Astrocyte of the cerebellum (primary cell): ENCODE measurements at regions not wholly inside any gene's neighbourhood (a gene's known extent, or its start where the extent isn't known, plus 50 kb on each side); places are given as distances from the start of the nearest gene placed in this dataset.

Source experiments
- DNase-seq: peaks from one replicate; pipeline ENCODE4 v3.0.0-alpha.2; 2011; ENCODE audit warnings: low read depth
- H3K4me3 ChIP-seq: 2 replicates; pipeline ENCODE4 v1.5.1; 2011; ENCODE audit warnings: mild to moderate bottlenecking, low read depth, low read length, moderate library complexity
- in situ Hi-C: cut with HindIII; loops from 2 replicates; pipeline ENCODE4 v1.10.0; 2017; ENCODE audit warnings: low sequenced_read_pairs
- TF ChIP-seq, protein P1 (sequence below): IDR thresholded peaks from 2 replicates; pipeline ENCODE4 v1.5.1; 2012; ENCODE audit warnings: low read length, low read depth, moderate library complexity, mild to moderate bottlenecking; ENCODE audit errors: missing control alignments

DNA sequence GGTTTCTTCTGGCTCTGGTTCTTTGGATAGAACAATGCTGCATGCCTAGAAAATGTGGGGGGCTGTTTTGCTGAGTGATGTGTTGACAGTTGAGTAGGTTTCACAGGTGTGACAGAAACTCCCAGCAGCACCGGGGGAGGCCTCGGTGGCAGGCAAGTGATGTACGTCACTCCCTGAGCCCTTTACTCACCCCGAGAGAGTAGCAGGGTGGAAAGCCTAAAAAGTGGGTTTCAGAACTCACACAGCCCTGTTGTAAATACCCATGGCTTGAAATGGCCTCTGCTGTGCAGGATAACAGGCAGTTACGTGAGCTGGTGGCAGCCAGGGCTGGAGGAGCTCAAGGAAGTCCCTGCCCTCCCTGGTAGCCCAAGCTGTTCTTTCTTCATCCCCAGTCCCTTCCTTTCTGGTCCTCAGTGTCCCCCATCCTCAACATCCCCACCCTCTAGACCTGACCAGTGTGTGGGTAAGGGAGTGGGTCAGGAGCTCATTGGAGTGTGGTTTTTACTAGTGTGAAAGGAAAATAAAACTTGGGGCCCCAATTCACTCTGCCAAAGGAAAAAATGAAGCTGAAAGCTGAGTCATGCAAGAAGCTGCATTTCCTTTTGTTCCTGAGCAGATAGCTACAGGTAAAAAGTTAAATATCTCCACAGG, 258.1 kb downstream of the STK31 start:
- in situ Hi-C loops: no loop called here
- TF ChIP-seq, protein P1, sequence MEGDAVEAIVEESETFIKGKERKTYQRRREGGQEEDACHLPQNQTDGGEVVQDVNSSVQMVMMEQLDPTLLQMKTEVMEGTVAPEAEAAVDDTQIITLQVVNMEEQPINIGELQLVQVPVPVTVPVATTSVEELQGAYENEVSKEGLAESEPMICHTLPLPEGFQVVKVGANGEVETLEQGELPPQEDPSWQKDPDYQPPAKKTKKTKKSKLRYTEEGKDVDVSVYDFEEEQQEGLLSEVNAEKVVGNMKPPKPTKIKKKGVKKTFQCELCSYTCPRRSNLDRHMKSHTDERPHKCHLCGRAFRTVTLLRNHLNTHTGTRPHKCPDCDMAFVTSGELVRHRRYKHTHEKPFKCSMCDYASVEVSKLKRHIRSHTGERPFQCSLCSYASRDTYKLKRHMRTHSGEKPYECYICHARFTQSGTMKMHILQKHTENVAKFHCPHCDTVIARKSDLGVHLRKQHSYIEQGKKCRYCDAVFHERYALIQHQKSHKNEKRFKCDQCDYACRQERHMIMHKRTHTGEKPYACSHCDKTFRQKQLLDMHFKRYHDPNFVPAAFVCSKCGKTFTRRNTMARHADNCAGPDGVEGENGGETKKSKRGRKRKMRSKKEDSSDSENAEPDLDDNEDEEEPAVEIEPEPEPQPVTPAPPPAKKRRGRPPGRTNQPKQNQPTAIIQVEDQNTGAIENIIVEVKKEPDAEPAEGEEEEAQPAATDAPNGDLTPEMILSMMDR: no peak
- H3K4me3 ChIP-seq: no peak overlapping the region
- DNase-seq: no peak

DNA sequence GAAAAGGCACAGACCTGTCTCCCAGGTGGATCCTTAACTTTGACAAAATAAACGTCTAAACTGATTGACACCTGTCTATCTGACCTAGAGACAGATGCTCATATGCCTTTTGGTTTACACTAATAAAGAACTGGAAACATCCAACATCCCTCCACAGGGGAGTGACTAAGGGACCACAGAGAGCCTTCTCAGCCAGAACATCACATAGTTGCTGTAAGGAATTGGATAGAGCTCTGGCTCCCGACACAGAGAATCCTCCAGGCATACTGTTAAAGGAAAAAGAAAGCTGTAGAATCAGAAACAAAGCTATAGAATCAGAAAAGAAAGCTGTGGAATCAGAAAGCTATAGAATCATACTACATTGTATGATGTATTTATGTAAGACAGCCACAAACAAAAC, 258.8 kb downstream of the STK31 start:
- DNase-seq: no peak
- in situ Hi-C loops: no loop called here
- H3K4me3 ChIP-seq: no peak overlapping the region
- TF ChIP-seq, protein P1: no peak

DNA sequence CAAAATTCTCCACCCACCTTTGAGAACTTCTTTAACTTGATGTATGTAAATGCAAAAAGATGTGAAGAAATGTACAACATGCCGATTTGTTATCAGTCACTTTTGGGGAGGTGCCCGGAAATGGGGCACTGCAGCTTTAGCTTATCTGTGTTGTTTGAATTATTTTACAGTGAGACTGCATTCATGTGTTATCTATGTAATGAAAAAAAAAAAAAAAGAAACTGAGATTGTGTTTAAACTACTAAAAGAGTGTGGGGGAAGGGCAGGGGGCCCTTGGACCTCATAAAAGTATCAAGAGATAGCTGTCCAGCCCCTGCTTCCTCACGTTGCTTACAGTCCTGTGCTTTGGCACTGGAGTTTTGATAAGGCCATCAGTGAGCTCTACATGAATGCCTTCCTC, 259.4 kb downstream of the STK31 start:
- H3K4me3 ChIP-seq: no peak overlapping the region
- in situ Hi-C loops: no loop called here
- TF ChIP-seq, protein P1: no peak
- no peak for DNase-seq

DNA sequence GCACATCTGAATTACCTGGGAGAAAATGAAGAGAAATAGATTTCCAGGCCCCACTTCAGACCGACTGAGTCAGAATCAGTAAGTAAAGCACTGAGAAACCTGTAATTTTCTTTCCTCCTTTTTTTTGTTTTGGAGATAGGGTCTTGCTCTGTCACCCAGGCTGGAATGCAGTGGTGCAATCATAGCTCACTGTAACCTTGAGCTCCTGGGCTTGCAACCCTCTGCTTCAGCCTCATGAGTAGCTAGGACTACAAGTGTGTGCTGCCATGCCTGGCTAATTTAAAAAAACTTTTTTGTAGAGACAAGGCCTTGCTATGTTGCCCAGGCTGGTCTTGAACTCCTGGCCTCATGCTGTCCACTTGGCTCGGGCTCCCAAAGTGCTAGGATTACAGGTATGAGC, 260.2 kb downstream of the STK31 start:
- no peak overlapping the region for H3K4me3 ChIP-seq
- TF ChIP-seq, protein P1: no peak
- in situ Hi-C loops: no loop called here
- no peak for DNase-seq

DNA sequence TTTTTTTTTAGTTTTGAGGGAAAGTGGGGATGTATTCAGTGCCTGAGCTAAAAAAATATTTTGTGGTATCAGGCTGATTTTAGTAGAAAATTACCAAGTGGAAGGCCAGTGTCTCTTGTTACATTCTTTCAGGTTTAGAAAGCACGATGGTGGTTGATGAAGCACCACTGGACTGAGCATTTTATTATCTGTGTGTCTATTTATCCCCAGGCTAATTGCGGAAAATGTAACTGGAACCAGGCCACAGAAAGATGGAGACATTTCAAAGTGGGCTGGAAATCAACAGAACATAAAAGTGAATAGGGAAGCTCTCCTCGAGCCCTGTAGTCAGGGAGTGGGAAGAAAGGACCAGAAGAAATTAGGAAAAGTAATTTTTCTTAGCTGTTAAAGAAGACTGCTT, 261.0 kb downstream of the STK31 start:
- no peak for DNase-seq
- in situ Hi-C loops: no loop called here
- H3K4me3 ChIP-seq: no peak overlapping the region
- TF ChIP-seq, protein P1: no peak

DNA sequence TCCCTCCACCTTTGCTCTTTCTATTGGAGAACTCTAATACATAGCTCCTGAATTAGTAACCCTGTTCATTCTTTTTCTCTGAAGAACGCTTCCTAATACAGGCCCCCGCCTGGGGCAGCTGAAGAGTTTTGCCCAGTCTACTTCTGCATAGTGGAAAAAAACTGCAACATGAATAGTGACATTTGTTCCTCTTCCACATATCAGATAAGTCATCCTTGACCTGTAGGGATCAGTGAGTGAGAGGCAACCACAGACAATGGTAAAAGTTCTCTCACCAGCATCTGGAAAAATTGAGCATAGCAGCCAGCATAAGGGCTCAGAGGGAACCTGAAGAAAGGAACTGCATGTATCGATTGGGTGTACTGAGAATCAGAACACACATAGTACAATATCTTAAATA, 262.0 kb downstream of the STK31 start:
- in situ Hi-C loops: no loop called here
- TF ChIP-seq, protein P1: no peak
- no peak overlapping the region for H3K4me3 ChIP-seq
- no peak for DNase-seq
